ENCODE measurements at regions not wholly inside any gene's neighbourhood (a gene's known extent, or its start where the extent isn't known, plus 50 kb on each side); places are given as distances from the start of the nearest gene placed in this dataset.

GRCh38 chr6:4012826-4013225 lies 66.1 kb downstream of the FAM217A start:
- CTCF ChIA-PET = interaction anchor here (1.2 to 2.5 kb wide), 3 partner anchors 35 to 716 kb away, joined by 3 to 7 read pairs (median 4); partner anchors contain the start of gene FAM50B
- TF ChIP-seq ATF2 (tag by site-specific recombination; IDR thresholded peaks at IDR 0.05; ENCODE audit: low read depth) = peak; percentile 66; the same call in 1 of the 2 replicates
- TF ChIP-seq ZBTB17 (tag by site-specific recombination; IDR thresholded peaks at IDR 0.05) = no peak
- TF ChIP-seq HOXA7 (CRISPR knock-in tag; IDR thresholded peaks at IDR 0.05; ENCODE audit: borderline replicate concordance) = no peak
- TF ChIP-seq IKZF3 (tag by site-specific recombination; IDR thresholded peaks at IDR 0.05) = no peak
- TF ChIP-seq SP3 (tag by site-specific recombination; IDR thresholded peaks at IDR 0.05) = no peak
- no peak for TF ChIP-seq ZNF112 (tag by site-specific recombination; IDR thresholded peaks at IDR 0.05)
- no peak for TF ChIP-seq YY2 (tag by site-specific recombination; IDR thresholded peaks at IDR 0.05)
- peak; percentile 34; the same call in 1 of the 2 replicates for TF ChIP-seq PRDM6 (tag by site-specific recombination; IDR thresholded peaks at IDR 0.05)
- Histone ChIP-seq H3K4me1 (ENCODE audit: control insufficient read depth, insufficient read depth, low read length) (peaks cover 12% of the 10 kb centered on the region), H3K4me3 (ENCODE audit: low read depth, low read length) (no peak overlapping the region), H3K9me3 (ENCODE audit: control insufficient read depth, insufficient read depth, low read depth, low read length) (no peaks in the 10 kb centered on the region), H3K36me3 (ENCODE audit: control insufficient read depth in 2 of 2, insufficient read depth in 1 of 2, low read length in 2 of 2) (peaks cover 13 to 20% of the 10 kb centered on the region in 2 experiments), H3K27ac (ENCODE audit: extremely low read depth, low read depth, low read length) (no peak overlapping the region)
- POLR2A ChIA-PET = interaction anchor here (1.4 kb wide), 1 partner anchor 8 kb away, joined by 3 read pairs; a partner anchor contains a TSS

GRCh38 chr6:4017058-4017739 lies 61.7 kb downstream of the FAM217A start:
- H3K36me3 ChIP-seq (ENCODE audit: control insufficient read depth in 2 of 2, insufficient read depth in 1 of 2, low read length in 2 of 2) = peaks cover 13 to 20% of the 10 kb centered on the region in 2 experiments
- H3K4me1 ChIP-seq (ENCODE audit: control insufficient read depth, insufficient read depth, low read length) = no peaks in the 10 kb centered on the region
- H3K9me3 ChIP-seq (ENCODE audit: control insufficient read depth, insufficient read depth, low read depth, low read length) = no peaks in the 10 kb centered on the region
- ChIA-PET CTCF (interaction anchor here (0.6 to 1.2 kb wide), 3 partner anchors 21 to 273 kb away, joined by 3 to 4 read pairs (median 3); no protein-coding TSS in a partner anchor), POLR2A (interaction anchor here (1.0 to 1.9 kb wide), 4 partner anchors 9 to 268 kb away, joined by 4 to 14 read pairs (median 10); partner anchors contain the start of gene ECI2)
- H3K4me3 ChIP-seq (ENCODE audit: low read depth, low read length) = peak overlapping the region; percentile 93
- peak overlapping the region; percentile 100 for H3K27ac ChIP-seq (ENCODE audit: extremely low read depth, low read depth, low read length)
- TF ChIP-seq REST (tag by site-specific recombination; IDR thresholded peaks at IDR 0.05) (no peak), ZFP69B (tag by site-specific recombination; IDR thresholded peaks at IDR 0.05) (no peak), ZNF785 (tag by site-specific recombination; IDR thresholded peaks at IDR 0.05) (no peak), HOXD13 (CRISPR knock-in tag; IDR thresholded peaks at IDR 0.05; ENCODE audit: borderline replicate concordance) (no peak), ZNF596 (tag by site-specific recombination; IDR thresholded peaks at IDR 0.05) (no peak), SCRT2 (tag by site-specific recombination; IDR thresholded peaks at IDR 0.05) (peak; percentile 39; the same call in 1 of the 2 replicates), ZNF624 (tag by site-specific recombination; IDR thresholded peaks at IDR 0.05) (no peak), SCRT1 (tag by site-specific recombination; IDR thresholded peaks at IDR 0.05; ENCODE audit: borderline replicate concordance) (no peak), ZEB2 (tag by site-specific recombination; IDR thresholded peaks at IDR 0.05) (no peak), ZNF555 (tag by site-specific recombination; conservative IDR thresholded peaks at IDR 0.05) (no peak), ZBTB44 (tag by site-specific recombination; IDR thresholded peaks at IDR 0.05) (no peak), KLF9 (tag by site-specific recombination; IDR thresholded peaks at IDR 0.05; ENCODE audit: low read depth) (no peak), RBAK (tag by site-specific recombination; IDR thresholded peaks at IDR 0.05) (no peak), ZNF335 (tag by site-specific recombination; conservative IDR thresholded peaks at IDR 0.05) (peak; percentile 11), ZNF148 (tag by site-specific recombination; IDR thresholded peaks at IDR 0.05; ENCODE audit: borderline replicate concordance) (no peak)
